Fibroblast of the aortic adventitia (primary cell): ENCODE measurements at regions not wholly inside any gene's neighbourhood (a gene's known extent, or its start where the extent isn't known, plus 50 kb on each side); places are given as distances from the start of the nearest gene placed in this dataset.

Source experiments
- DNase-seq: peaks from one replicate; pipeline ENCODE4 v3.0.0-alpha.2; 2010; ENCODE audit warnings: low read depth
- H3K4me3 ChIP-seq: 2 replicates; pipeline ENCODE4 v1.5.1; 2011; ENCODE audit warnings: low read depth, mild to moderate bottlenecking, control low read depth, low read length, moderate library complexity
- CTCF ChIP-seq: IDR thresholded peaks from 2 replicates; pipeline ENCODE4 v1.5.1; 2011; ENCODE audit warnings: mild to moderate bottlenecking, low read length, control low read depth, inconsistent platforms; ENCODE audit not compliant: insufficient read depth

- peak; percentile 2 for DNase-seq
- no peak overlapping the region for H3K4me3 ChIP-seq
- no peak for TF ChIP-seq CTCF
Measured at GRCh38 chr2:107589079-107589491, 237.6 kb upstream of the RGPD4 start.

- DNase-seq: peak; percentile 3
- TF ChIP-seq CTCF: no peak
Measured at GRCh38 chr2:107591561-107592279, 235.0 kb upstream of the RGPD4 start.

GRCh38 chr2:107592280-107592624, 234.4 kb upstream of the RGPD4 start:
- no peak for TF ChIP-seq CTCF
- DNase-seq: no peak
- H3K4me3 ChIP-seq: no peak overlapping the region

More at GRCh38 chr2:107591561-107592279, 235.0 kb upstream of the RGPD4 start:
- no peak overlapping the region for H3K4me3 ChIP-seq

GRCh38 chr2:107595285-107595684, 231.4 kb upstream of the RGPD4 start:
- no peak for TF ChIP-seq CTCF
- no peak for DNase-seq
- H3K4me3 ChIP-seq: no peak overlapping the region

GRCh38 chr2:107595749-107596148, 230.9 kb upstream of the RGPD4 start:
- no peak overlapping the region for H3K4me3 ChIP-seq
- TF ChIP-seq CTCF: no peak
- DNase-seq: peak; percentile 15

- H3K4me3 ChIP-seq: no peak overlapping the region
- no peak for DNase-seq
- TF ChIP-seq CTCF: no peak
Measured at GRCh38 chr2:107597507-107597906, 229.2 kb upstream of the RGPD4 start.

GRCh38 chr2:107602801-107603200, 223.9 kb upstream of the RGPD4 start:
- DNase-seq: no peak
- no peak for TF ChIP-seq CTCF
- no peak overlapping the region for H3K4me3 ChIP-seq
